MCF 10A (cell line): ENCODE measurements at regions not wholly inside any gene's neighbourhood (a gene's known extent, or its start where the extent isn't known, plus 50 kb on each side); places are given as distances from the start of the nearest gene placed in this dataset.
"Not testable (repeated sequence)": the region's sequence is repeated elsewhere in the genome, so short reads cannot be mapped to it uniquely, and the experiment has no call there.

Experiments
- BruUV-seq: library from RNA; stranded (reverse); fragments of 400-500 nt; replicated peaks from 2 replicates; lab custom pipeline; 2021; lab: Mats Ljungman, UMichigan
- CTCF ChIA-PET: fragments of 300-600 bp; sonication (Branson Sonifier 250); formaldehyde crosslinking; extraction: SDS; loops from one replicate; lab custom pipeline; 2021; ENCODE audit warnings: antibody characterized with exemption, inconsistent platforms; lab: Yijun Ruan, JAX
- POLR2A ChIA-PET: fragments of 300-600, 350-650 bp; sonication (Branson Sonifier 250); formaldehyde crosslinking; extraction: SDS; loops from one replicate; lab custom pipeline; 2020; ENCODE audit warnings: antibody characterized with exemption, inconsistent platforms; lab: Yijun Ruan, JAX
- DNase-seq: peaks from one replicate; pipeline ENCODE4 v3.0.0-alpha.2; 2018; ENCODE audit not compliant: unreplicated experiment
- H3K27ac Mint-ChIP-seq: one replicate; pipeline ENCODE4 v1.8.0; 2022; ENCODE audit warnings: mild to moderate bottlenecking, low read depth, mixed read lengths; ENCODE audit not compliant: unreplicated experiment
- H3K27me3 Mint-ChIP-seq: one replicate; pipeline ENCODE4 v1.8.0; 2022; ENCODE audit warnings: mixed read lengths; ENCODE audit not compliant: insufficient read depth, unreplicated experiment
- H3K36me3 Mint-ChIP-seq: one replicate; pipeline ENCODE4 v1.8.0; 2022; ENCODE audit warnings: mild to moderate bottlenecking, moderate library complexity, mixed read lengths; ENCODE audit not compliant: insufficient read depth, unreplicated experiment
- H3K4me1 Mint-ChIP-seq: one replicate; pipeline ENCODE4 v1.8.0; 2022; ENCODE audit warnings: mixed read lengths; ENCODE audit not compliant: insufficient read depth, unreplicated experiment
- H3K4me3 Mint-ChIP-seq: one replicate; pipeline ENCODE4 v1.8.0; 2022; ENCODE audit warnings: mild to moderate bottlenecking, moderate library complexity, mixed read lengths; ENCODE audit not compliant: unreplicated experiment
- H3K9me3 Mint-ChIP-seq: one replicate; pipeline ENCODE4 v1.8.0; 2022; ENCODE audit warnings: mixed read lengths; ENCODE audit not compliant: unreplicated experiment
- CTCF ChIP-seq: fragments of 200-600 bp; IDR thresholded peaks from one replicate; pipeline ENCODE4 v1.8.0; 2022; ENCODE audit warnings: antibody characterized with exemption, mild to moderate bottlenecking; ENCODE audit not compliant: unreplicated experiment
- intact Hi-C: fragments of 100-400 bp; cut with micrococcal nuclease; formaldehyde crosslinking; loops from 2 replicates; pipeline ENCODE4 v1.14.1; 2022

- Mint-ChIP-seq H3K27ac (no peak overlapping the region), H3K9me3 (no peaks in the 10 kb centered on the region), H3K36me3 (peaks cover 25% of the 10 kb centered on the region), H3K4me1 (no peaks in the 10 kb centered on the region), H3K4me3 (no peak overlapping the region), H3K27me3 (no peaks in the 10 kb centered on the region)
- DNase-seq: peak; percentile 52
- ChIA-PET CTCF (interaction anchor here (0.6 to 2.6 kb wide), 25 partner anchors 9 to 440 kb away, joined by 3 to 19 read pairs (median 4); no protein-coding TSS in a partner anchor), POLR2A (interaction anchor here (0.5 to 0.9 kb wide), 2 partner anchors 9 to 584 kb away, joined by 3 read pairs; no protein-coding TSS in a partner anchor)
- TF ChIP-seq CTCF: peak; percentile 42
- intact Hi-C loops: loop anchor here (1.0 kb wide), 1 partner anchor 431 kb away; no protein-coding TSS in a partner anchor
- no TSS peak for BruUV-seq
Observed at GRCh38 chr16:27639561-27640276, 89.8 kb downstream of the KATNIP start.

- no peak for TF ChIP-seq CTCF
- Mint-ChIP-seq H3K4me3 (no peak overlapping the region), H3K27me3 (no peaks in the 10 kb centered on the region), H3K27ac (no peak overlapping the region), H3K36me3 (peaks cover 29% of the 10 kb centered on the region), H3K4me1 (no peaks in the 10 kb centered on the region), H3K9me3 (no peaks in the 10 kb centered on the region)
- ChIA-PET POLR2A (interaction anchor here (0.9 kb wide), 1 partner anchor 10 kb away, joined by 3 read pairs; no protein-coding TSS in a partner anchor), CTCF (interaction anchor here (0.6 to 2.6 kb wide), 20 partner anchors 9 to 440 kb away, joined by 3 to 19 read pairs (median 5); no protein-coding TSS in a partner anchor)
- peak; percentile 45 for DNase-seq
- no TSS peak for BruUV-seq
- intact Hi-C loops: no loop called here
Observed at GRCh38 chr16:27640277-27640600, 90.3 kb downstream of the KATNIP start.

- CTCF ChIA-PET: interaction anchor here (0.6 to 2.6 kb wide), 4 partner anchors 10 to 430 kb away, joined by 3 to 19 read pairs (median 6); no protein-coding TSS in a partner anchor
- Mint-ChIP-seq H3K4me3 (no peak overlapping the region), H3K9me3 (no peaks in the 10 kb centered on the region), H3K4me1 (no peaks in the 10 kb centered on the region), H3K27ac (no peak overlapping the region), H3K27me3 (no peaks in the 10 kb centered on the region), H3K36me3 (peaks cover 29% of the 10 kb centered on the region)
- no TSS peak for BruUV-seq
- POLR2A ChIA-PET: no interaction called here
- no peak for DNase-seq
- TF ChIP-seq CTCF: no peak
- intact Hi-C loops: no loop called here
Observed at GRCh38 chr16:27641260-27641659, 91.3 kb downstream of the KATNIP start.

GRCh38 chr16:27641734-27642415 is 91.9 kb downstream of the KATNIP start:
- POLR2A ChIA-PET: interaction anchor here (0.8 kb wide), 1 partner anchor 65 kb away, joined by 3 read pairs; no protein-coding TSS in a partner anchor
- H3K4me3 Mint-ChIP-seq, H3K27ac Mint-ChIP-seq, DNase-seq, intact Hi-C loops, H3K4me1 Mint-ChIP-seq, H3K9me3 Mint-ChIP-seq, H3K27me3 Mint-ChIP-seq, BruUV-seq: not testable (repeated sequence)
- CTCF ChIA-PET: interaction anchor here (1.0 to 2.6 kb wide), 3 partner anchors 11 to 430 kb away, joined by 4 to 19 read pairs (median 8); no protein-coding TSS in a partner anchor
- H3K36me3 Mint-ChIP-seq: peaks cover 29% of the 10 kb centered on the region
